Activated CD8-positive, alpha-beta memory T cell treated with anti-CD3 and anti-CD28 coated beads for 36 hours (primary cell): ENCODE measurements at regions not wholly inside any gene's neighbourhood (a gene's known extent, or its start where the extent isn't known, plus 50 kb on each side); places are given as distances from the start of the nearest gene placed in this dataset.

Experiments used
- CTCF ChIA-PET: fragments of 350-600 bp; sonication (Branson Sonifier 250); formaldehyde crosslinking; loops from one replicate; lab custom pipeline; 2021; ENCODE audit warnings: antibody characterized with exemption; lab: Charles Lee
- POLR2A ChIA-PET: fragments of 350-600 bp; sonication (Branson Sonifier 250); formaldehyde crosslinking; loops from one replicate; lab custom pipeline; 2021; ENCODE audit warnings: antibody characterized with exemption; lab: Charles Lee

DNA sequence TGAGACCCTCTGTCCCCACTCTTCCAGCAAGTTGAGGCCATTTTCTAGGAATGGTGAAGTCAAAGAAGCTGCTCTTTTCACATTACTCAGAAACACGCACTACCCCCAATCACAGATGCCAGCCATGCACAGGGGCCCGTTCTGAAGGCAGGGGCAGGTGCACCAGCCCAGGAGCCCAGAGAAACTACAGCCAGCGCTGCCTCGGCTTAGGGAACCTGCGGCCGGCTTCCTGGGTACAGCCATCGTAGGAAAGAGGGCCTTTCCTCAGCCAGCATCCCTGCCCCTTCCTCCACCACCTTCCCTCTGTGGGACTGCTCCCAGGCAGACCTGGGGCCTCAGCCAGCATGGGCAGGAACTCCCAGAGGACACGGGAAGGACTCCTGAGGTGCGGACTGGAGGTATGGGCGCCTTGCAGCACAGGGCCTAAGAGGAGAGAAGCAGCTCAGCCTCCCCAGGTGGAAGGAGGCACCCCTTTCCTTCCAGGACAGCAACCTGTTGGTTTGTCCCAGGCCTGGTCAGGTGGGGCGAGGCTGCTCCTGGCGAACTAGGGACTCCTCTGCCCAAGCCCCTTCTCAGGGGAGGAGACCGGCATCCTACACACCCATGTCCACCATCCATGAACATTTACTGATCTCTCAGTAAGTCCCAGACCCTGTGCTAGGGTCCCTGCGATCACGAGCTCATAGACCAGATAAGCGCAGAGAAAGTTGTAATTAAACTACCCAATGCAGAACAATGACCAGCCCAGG, 99.0 kb upstream of the ID2 start:
- POLR2A ChIA-PET: no interaction called here

DNA sequence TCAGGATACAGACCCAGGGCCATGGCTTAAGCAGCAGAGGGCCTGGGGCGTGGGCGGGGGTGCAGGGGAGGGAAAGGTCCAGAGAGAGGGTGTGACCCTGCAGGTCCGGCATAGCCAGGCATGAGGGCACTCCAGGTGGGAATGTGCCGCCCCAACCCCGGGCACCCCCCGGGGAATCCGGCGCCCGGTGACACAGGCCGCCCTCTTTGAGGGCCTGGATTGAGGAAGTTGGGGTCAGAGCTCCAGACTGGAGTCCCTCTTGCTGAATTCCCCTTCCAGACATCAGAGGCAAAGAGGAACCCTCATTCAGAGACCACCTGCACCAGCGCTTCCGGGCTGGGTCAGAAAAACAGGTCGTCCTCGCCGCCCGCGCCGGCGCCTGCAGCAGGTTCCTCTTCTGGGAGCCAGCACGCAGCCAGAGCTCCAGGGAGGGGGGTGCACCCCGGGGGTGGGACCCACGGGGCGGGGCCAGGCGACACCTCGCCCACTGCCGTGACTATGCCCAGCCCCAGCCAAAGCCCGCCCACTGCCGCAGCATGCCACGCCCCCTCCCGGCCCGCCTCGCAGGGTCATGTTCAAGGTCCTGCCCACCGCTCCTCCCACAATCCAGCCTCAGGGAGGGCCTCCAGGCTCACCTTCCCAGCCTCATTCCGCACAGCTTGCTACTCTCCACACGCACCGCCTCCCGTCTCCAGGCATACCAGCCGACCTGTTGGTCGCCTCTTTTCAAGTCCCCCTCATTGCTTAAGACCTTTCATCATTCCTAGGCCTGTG, 98.3 kb upstream of the ID2 start:
- CTCF ChIA-PET: no interaction called here
- POLR2A ChIA-PET: no interaction called here

More for the DNA sequence above, 99.0 kb upstream of the ID2 start:
- CTCF ChIA-PET: no interaction called here

- CTCF ChIA-PET: no interaction called here
Measured at GRCh38 chr2:8584174-8585066, 97.4 kb upstream of the ID2 start.

DNA sequence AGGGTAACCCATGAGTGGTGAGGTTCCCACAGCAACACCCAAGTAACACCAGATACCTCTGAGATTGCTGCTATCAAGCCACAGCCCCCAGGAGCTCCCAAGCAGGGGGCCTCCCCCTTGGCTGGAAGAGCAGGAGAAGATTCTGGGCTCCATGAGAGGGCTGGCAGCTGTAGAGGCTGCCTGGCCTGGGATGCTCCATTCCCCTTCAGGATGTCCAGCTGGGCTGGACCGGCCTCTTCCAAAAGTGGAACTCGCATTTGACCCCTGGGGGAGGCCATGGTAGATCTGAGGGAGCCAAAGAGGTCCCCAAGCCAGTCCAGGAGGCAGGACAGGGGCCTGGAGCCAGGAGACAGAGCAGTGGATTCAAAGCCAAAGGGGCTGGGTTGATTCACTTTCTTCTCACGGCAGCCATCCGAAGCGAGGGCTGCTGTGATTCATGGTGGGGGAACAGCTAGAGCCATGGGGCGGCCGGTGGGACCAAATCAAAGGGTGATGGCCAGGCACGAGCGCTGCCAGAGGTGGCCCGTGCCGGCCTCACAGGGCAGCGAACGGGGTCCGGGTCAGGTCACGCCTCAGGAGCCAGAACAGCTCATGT, 95.3 kb upstream of the ID2 start:
- POLR2A ChIA-PET: interaction anchor here (0.6 kb wide), 1 partner anchor 98 kb away, joined by 5 read pairs; no protein-coding TSS in a partner anchor
- CTCF ChIA-PET: no interaction called here

More at GRCh38 chr2:8584174-8585066, 97.4 kb upstream of the ID2 start:
- POLR2A ChIA-PET: no interaction called here

DNA sequence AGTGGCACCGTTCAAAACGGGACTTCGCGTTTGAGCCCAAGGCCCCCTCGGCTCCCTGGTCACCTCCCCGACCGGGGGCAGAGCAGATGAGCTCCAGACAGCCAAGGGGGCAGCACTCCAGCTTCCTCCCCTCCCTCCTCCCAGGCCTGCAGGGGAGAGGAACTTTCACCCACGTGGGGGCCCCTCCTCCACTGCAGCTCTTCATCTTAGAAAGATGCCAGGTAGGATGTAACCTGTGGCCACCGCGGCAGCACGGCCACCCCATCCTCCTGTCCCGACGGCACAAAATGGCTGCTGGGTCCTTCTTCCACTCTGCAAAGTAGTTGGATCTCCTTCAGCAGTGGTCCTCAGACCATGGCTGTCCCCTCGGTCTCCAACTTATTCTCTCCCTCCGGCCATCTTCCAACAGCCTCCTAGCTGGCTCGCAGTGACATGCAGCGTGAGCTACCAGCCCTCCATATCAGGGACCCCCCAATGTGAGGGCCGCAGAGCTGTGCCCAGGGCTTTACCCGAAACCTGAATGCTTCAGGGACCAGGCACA, 94.5 kb upstream of the ID2 start:
- ChIA-PET POLR2A (interaction anchor here (0.6 kb wide), 1 partner anchor 97 kb away, joined by 5 read pairs; no protein-coding TSS in a partner anchor), CTCF (no interaction called here)

DNA sequence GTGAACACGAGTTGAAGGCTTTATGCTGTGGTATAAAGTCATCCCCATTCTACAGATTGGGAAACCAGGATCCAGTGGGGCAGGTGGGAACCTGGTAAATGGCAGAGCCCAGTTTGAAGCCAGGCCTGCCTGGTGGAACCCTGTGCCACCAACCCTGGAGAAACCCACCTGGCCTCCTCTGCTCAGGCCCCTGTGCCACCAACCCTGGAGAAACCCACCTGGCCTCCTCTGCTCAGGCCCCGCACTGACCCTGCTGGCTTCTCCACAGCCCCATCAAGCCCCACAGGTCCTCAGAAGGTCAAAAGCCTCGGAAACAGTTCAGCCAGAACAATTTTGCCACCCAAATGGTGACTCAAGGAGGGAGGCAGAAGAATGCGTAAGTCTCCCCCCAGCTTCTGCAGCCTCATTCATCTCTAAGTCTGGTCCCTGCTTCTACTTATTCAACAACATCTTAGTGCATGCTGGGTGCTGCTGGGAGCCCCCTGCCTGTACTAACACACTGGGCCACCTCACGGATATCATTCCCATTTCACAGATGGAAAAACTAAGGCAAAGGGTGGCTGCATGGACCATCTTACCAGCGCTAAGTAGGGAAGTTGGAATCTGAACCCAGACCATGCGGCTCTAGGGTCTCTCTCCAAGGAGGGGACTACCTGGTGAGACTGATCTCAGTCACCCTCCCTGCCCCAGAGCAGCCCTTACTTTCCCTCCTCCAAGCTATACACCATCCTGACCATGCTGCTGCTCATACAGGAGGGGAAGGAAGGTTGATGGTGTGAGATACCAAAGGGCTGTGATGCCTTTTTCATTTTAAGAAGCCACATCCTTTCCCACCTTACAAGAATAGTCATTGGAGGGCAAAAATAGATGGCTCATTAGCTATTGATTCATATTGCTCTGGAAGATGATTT, 93.7 kb upstream of the ID2 start:
- CTCF ChIA-PET: interaction anchor here (1.2 kb wide), 1 partner anchor 13 kb away, joined by 3 read pairs; no protein-coding TSS in a partner anchor

DNA sequence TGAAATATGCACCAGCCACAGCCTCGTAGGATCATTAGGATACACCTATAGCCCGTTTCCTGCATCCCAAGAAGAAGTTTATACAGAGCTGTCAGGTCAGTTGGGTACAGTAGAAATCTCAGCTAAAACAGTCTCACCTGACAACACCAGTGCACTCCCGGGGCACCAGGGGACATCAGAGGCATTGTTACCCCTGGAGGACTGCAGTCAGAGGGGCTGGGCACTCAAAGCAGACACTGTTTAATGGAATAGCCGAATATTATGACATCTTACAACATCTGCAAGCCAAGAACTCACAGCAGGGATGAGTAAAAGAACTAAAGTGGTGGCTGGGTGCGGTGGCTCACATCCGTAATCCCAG, 93.0 kb upstream of the ID2 start:
- ChIA-PET CTCF (interaction anchor here (1.2 kb wide), 1 partner anchor 12 kb away, joined by 3 read pairs; no protein-coding TSS in a partner anchor), POLR2A (interaction anchor here (1.1 kb wide), 1 partner anchor 92 kb away, joined by 4 read pairs; no protein-coding TSS in a partner anchor)

More for the DNA sequence above, 93.7 kb upstream of the ID2 start:
- POLR2A ChIA-PET: interaction anchor here (1.1 kb wide), 1 partner anchor 92 kb away, joined by 4 read pairs; no protein-coding TSS in a partner anchor

DNA sequence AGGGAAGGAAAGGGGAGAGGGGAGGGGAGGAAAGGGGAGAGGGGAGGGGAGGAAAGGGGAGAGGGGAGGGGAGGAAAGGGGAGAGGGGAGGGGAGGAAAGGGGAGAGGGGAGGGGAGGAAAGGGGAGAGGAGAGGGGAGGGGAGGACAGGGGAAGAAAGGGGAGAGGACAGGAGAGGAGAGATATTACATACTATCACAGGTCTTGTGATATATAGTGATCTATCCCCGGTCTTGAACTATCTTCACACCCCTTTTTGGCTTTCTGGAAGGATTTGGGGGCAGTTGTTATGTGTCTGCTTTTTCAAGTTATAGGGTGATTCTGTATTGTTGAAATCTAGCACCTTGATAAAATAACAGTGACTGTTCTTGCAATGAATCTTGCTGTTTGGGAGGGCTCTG, 92.1 kb upstream of the ID2 start:
- ChIA-PET POLR2A (no interaction called here), CTCF (no interaction called here)

DNA sequence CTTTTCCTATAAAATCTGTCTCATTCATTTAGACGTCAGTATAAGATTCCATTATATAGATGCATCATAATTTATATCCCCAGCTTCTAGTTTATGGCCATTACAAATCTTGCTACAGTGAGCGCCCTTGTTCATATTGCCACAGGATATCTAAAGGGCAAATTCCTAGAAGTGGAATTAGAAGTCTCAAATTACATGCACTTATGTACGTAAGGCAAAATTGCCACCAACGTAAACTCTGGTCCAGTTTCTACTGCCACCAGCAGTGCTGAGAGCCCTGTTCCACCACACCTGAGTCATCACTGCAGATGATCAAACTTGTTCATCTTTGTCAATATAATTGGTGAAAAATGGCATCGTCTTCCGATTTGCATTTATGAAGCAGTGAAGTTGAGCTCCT, 90.9 kb upstream of the ID2 start:
- CTCF ChIA-PET: interaction anchor here (1.1 kb wide), 1 partner anchor 31 kb away, joined by 3 read pairs; no protein-coding TSS in a partner anchor
- POLR2A ChIA-PET: no interaction called here

- CTCF ChIA-PET: no interaction called here
Measured at GRCh38 chr2:8592736-8593135, 89.1 kb upstream of the ID2 start.

DNA sequence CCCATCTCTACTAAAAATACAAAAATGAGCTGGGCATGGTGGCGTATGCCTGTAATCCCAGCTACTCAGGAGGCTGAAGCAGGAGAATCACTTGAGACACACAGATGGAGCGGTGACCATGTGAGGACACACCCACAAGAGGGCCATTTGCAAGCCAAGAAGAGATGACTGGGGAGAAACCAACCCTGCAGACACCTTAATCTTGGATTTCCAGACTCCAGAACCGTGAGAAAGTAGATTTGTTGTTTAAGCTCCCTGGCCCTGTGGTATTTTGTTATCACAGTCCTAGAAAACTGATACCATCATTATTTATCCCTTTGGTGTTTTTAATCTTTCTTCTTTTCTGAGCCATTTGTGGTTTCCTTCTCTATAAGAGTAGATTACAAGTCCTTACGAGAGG, 88.6 kb upstream of the ID2 start:
- CTCF ChIA-PET: no interaction called here
- POLR2A ChIA-PET: no interaction called here

More at GRCh38 chr2:8592736-8593135, 89.1 kb upstream of the ID2 start:
- POLR2A ChIA-PET: no interaction called here

GRCh38 chr2:8594731-8595427, 87.0 kb upstream of the ID2 start:
- POLR2A ChIA-PET: no interaction called here

DNA sequence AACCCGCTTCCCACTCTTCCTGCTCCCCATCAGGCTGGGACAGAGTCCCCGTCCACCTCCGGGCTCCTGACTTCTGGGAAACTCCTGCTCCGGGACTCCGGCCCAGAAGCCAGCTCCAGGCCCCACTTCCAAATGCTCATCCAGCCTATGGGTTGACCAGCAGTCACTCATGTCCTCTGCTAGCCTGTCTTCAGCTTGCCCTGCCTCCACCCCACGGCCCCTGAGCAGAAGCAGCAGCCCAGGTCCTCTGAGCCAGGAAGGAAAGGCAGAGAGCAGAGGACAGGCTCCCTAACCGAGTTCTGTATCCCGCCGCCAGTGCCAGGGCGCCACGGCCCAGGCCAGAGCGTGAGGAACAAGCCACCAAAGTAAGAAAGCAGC, 86.4 kb upstream of the ID2 start:
- ChIA-PET POLR2A (no interaction called here), CTCF (interaction anchor here (0.5 kb wide), 1 partner anchor 1402 kb away, joined by 3 read pairs; no protein-coding TSS in a partner anchor)

More at GRCh38 chr2:8594731-8595427, 87.0 kb upstream of the ID2 start:
- CTCF ChIA-PET: interaction anchor here (0.5 kb wide), 1 partner anchor 1403 kb away, joined by 3 read pairs; no protein-coding TSS in a partner anchor

- ChIA-PET POLR2A (no interaction called here), CTCF (no interaction called here)
Measured at GRCh38 chr2:8595811-8596600, 85.8 kb upstream of the ID2 start.

DNA sequence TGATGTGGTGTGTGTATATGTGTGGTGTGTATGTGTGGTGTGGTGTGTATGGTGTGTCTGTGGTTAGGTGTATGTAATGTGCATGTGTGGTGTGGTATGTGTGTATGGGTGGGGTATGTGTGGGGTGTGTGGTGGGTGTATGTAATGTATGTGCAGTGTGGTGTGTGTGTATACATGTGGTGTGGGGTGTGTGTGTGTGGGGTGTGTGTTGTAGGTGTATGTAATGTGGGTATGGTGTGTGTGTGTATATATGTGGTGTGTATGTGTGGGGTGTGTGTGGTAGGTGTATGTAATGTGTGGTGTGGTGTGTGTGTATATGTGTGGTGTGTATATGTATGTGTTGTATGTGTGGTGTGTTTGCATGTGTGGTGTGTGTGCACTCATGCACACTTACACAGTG, 84.8 kb upstream of the ID2 start:
- ChIA-PET CTCF (no interaction called here), POLR2A (no interaction called here)

GRCh38 chr2:8597559-8598225, 84.2 kb upstream of the ID2 start:
- CTCF ChIA-PET: no interaction called here
- POLR2A ChIA-PET: no interaction called here
